HEK293T (cell line): ENCODE measurements at regions not wholly inside any gene's neighbourhood (a gene's known extent, or its start where the extent isn't known, plus 50 kb on each side); places are given as distances from the start of the nearest gene placed in this dataset.

Experiments used
- ARNT ChIP-seq: fragments of 450-650 bp; IDR thresholded peaks from 2 replicates; pipeline ENCODE4 v1.6.1; 2017; ENCODE audit warnings: mild to moderate bottlenecking
- BHLHE40 ChIP-seq: fragments of 450-650 bp; IDR thresholded peaks from 2 replicates; pipeline ENCODE4 v1.6.1; 2016; ENCODE audit warnings: mild to moderate bottlenecking, moderate library complexity, borderline replicate concordance
- FOXK2 ChIP-seq: fragments of 450-650 bp; IDR thresholded peaks from 2 replicates; pipeline ENCODE4 v1.6.1; 2016; ENCODE audit warnings: mild to moderate bottlenecking
- FOXM1 ChIP-seq: fragments of 450-650 bp; IDR thresholded peaks from 2 replicates; pipeline ENCODE4 v1.6.1; 2017; ENCODE audit warnings: mild to moderate bottlenecking, borderline replicate concordance
- ZNF384 ChIP-seq: fragments of 450-650 bp; IDR thresholded peaks from 2 replicates; pipeline ENCODE4 v1.6.1; 2016

DNA sequence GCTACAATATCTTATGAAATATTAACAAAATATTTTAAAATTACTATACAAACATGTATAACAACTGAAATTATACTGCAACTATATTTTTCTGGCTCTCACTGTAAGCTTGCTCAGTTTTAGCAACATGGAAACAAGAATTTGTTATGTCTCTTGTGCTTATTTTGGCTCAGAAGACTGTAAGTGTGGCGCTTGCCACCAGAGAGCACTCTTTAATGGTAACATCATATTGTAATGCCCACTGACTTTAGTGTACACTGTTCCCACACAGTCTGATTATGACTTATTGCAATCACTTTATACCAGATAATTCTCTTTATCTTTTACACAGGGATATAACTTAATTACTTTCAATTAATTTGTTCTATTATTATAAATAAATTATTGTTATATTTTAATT lies 1500.6 kb upstream of the TMEFF2 start:
- TF ChIP-seq ZNF384 (no peak), BHLHE40 (no peak), FOXM1 (no peak), FOXK2 (no peak), ARNT (no peak)
